ENCODE measurements at regions not wholly inside any gene's neighbourhood (a gene's known extent, or its start where the extent isn't known, plus 50 kb on each side); places are given as distances from the start of the nearest gene placed in this dataset.
"Not testable (repeated sequence)": the region's sequence is repeated elsewhere in the genome, so short reads cannot be mapped to it uniquely, and the experiment has no call there.

GRCh38 chr4:122100508-122100907, 51.6 kb upstream of the BLTP1 start:
- DNase-seq = no peak

- DNase-seq = no peak
These were observed 52.2 kb upstream of the BLTP1 start for GRCh38 chr4:122099896-122100295.

- no peak for DNase-seq
These were observed 60.2 kb upstream of the BLTP1 start for GRCh38 chr4:122091836-122092405.

- no peak for DNase-seq
These were observed 60.7 kb upstream of the BLTP1 start for GRCh38 chr4:122091397-122091796.

GRCh38 chr4:122090989-122091388, 61.1 kb upstream of the BLTP1 start:
- no peak for DNase-seq

GRCh38 chr4:122086338-122087065, 65.6 kb upstream of the BLTP1 start:
- DNase-seq = no peak

- DNase-seq = no peak
These were observed 68.1 kb upstream of the BLTP1 start for GRCh38 chr4:122083989-122084388.

- DNase-seq = no peak
These were observed 68.8 kb upstream of the BLTP1 start for GRCh38 chr4:122083351-122083750.

- DNase-seq = no peak
These were observed 69.5 kb upstream of the BLTP1 start for GRCh38 chr4:122082661-122083060.

GRCh38 chr4:122077653-122078052, 74.5 kb upstream of the BLTP1 start:
- not testable (repeated sequence) for DNase-seq

- not testable (repeated sequence) for DNase-seq
These were observed 75.3 kb upstream of the BLTP1 start for GRCh38 chr4:122076835-122077234.

- DNase-seq = no peak
These were observed 78.5 kb upstream of the BLTP1 start for GRCh38 chr4:122073615-122074014.

GRCh38 chr4:122065915-122066314, 86.2 kb upstream of the BLTP1 start:
- no peak for DNase-seq

- no peak for DNase-seq
These were observed 87.0 kb upstream of the BLTP1 start for GRCh38 chr4:122065149-122065548.

- DNase-seq = no peak
These were observed 98.9 kb upstream of the BLTP1 start for GRCh38 chr4:122053186-122053585.

- no peak for DNase-seq
These were observed 99.5 kb upstream of the BLTP1 start for GRCh38 chr4:122052677-122053076.

GRCh38 chr4:122050841-122051240, 99.0 kb upstream of the TRPC3 start:
- no peak for DNase-seq

- no peak for DNase-seq
These were observed 95.9 kb upstream of the TRPC3 start for GRCh38 chr4:122047456-122048425.

- DNase-seq = no peak
These were observed 94.4 kb upstream of the TRPC3 start for GRCh38 chr4:122046255-122046654.

- peak in 1 of 2 experiments; percentile 37 for DNase-seq
These were observed 93.7 kb upstream of the TRPC3 start for GRCh38 chr4:122045533-122045932.

GRCh38 chr4:122044501-122044900, 92.6 kb upstream of the TRPC3 start:
- no peak for DNase-seq

GRCh38 chr4:122041312-122041711, 89.5 kb upstream of the TRPC3 start:
- no peak for DNase-seq

GRCh38 chr4:122038896-122039295, 87.0 kb upstream of the TRPC3 start:
- no peak for DNase-seq

- DNase-seq = no peak
These were observed 82.8 kb upstream of the TRPC3 start for GRCh38 chr4:122034619-122035018.
